Glutamatergic neuron (in vitro differentiated cells): ENCODE measurements at regions not wholly inside any gene's neighbourhood (a gene's known extent, or its start where the extent isn't known, plus 50 kb on each side); places are given as distances from the start of the nearest gene placed in this dataset.

Experiments
- DNase-seq: peaks from one replicate; pipeline ENCODE4 v3.0.0; 2022
- H3K27ac Mint-ChIP-seq: one replicate; pipeline ENCODE4 v1.8.0; 2020; ENCODE audit warnings: mild to moderate bottlenecking, mixed read lengths, inconsistent platforms; ENCODE audit not compliant: unreplicated experiment
- H3K27me3 Mint-ChIP-seq: one replicate; pipeline ENCODE4 v1.8.0; 2020; ENCODE audit warnings: mild to moderate bottlenecking, moderate library complexity, mixed read lengths, inconsistent platforms; ENCODE audit not compliant: unreplicated experiment
- H3K36me3 Mint-ChIP-seq: one replicate; pipeline ENCODE4 v1.8.0; 2020; ENCODE audit warnings: mild to moderate bottlenecking, mixed read lengths, inconsistent platforms; ENCODE audit not compliant: unreplicated experiment
- H3K4me1 Mint-ChIP-seq: one replicate; pipeline ENCODE4 v1.8.0; 2020; ENCODE audit warnings: mild to moderate bottlenecking, low read depth, mixed read lengths, inconsistent platforms; ENCODE audit not compliant: unreplicated experiment
- H3K4me3 Mint-ChIP-seq: one replicate; pipeline ENCODE4 v1.8.0; 2020; ENCODE audit warnings: mild to moderate bottlenecking, mixed read lengths, inconsistent platforms; ENCODE audit not compliant: unreplicated experiment
- H3K9me3 Mint-ChIP-seq: one replicate; pipeline ENCODE4 v1.8.0; 2020; ENCODE audit warnings: mild to moderate bottlenecking, moderate library complexity, mixed read lengths, inconsistent platforms; ENCODE audit not compliant: unreplicated experiment
- CTCF ChIP-seq: fragments of 200-600 bp; sonication (generic); IDR thresholded peaks from one replicate; pipeline ENCODE4 v1.5.0; 2021; ENCODE audit not compliant: partially characterized antibody, unreplicated experiment

GRCh38 chr5:27906931-27907601 is 868.7 kb upstream of the CDH9 start:
- Mint-ChIP-seq H3K4me1 (no peaks in the 10 kb centered on the region), H3K9me3 (no peaks in the 10 kb centered on the region), H3K27me3 (no peaks in the 10 kb centered on the region), H3K27ac (no peak overlapping the region), H3K4me3 (no peak overlapping the region), H3K36me3 (peaks cover 4% of the 10 kb centered on the region)
- no peak for TF ChIP-seq CTCF
- DNase-seq: no peak

GRCh38 chr5:27906481-27906880 is 868.1 kb upstream of the CDH9 start:
- no peak overlapping the region for H3K27ac Mint-ChIP-seq

DNA sequence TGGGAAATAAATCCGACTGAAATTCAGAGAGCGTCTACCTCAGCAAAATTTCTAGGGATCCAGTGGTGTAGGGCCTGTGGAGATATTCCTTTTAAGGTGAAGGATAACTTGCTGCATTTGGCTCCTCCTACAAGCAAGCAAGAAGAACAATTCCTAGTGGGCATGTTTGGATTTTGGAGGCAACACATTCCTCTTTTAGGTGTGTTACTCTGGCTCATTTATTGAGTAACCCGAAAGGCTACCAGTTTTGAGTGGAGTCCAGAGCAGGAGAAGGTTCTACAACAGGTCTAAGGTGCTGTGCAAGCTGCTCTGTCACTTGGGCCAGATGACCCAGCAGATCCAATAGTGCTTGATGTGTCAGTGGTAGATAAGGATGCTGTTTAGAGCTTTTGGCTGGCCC is 862.4 kb upstream of the CDH9 start:
- DNase-seq: no peak
- no peak for TF ChIP-seq CTCF
- H3K27me3 Mint-ChIP-seq: no peaks in the 10 kb centered on the region
- H3K27ac Mint-ChIP-seq: no peak overlapping the region
- peaks cover 4% of the 10 kb centered on the region for H3K36me3 Mint-ChIP-seq
- H3K9me3 Mint-ChIP-seq: no peaks in the 10 kb centered on the region
- H3K4me3 Mint-ChIP-seq: no peak overlapping the region
- H3K4me1 Mint-ChIP-seq: no peaks in the 10 kb centered on the region

More at GRCh38 chr5:27906481-27906880, 868.1 kb upstream of the CDH9 start:
- Mint-ChIP-seq H3K36me3 (peaks cover 4% of the 10 kb centered on the region), H3K4me1 (no peaks in the 10 kb centered on the region), H3K9me3 (no peaks in the 10 kb centered on the region), H3K27me3 (no peaks in the 10 kb centered on the region), H3K4me3 (no peak overlapping the region)
- no peak for DNase-seq
- TF ChIP-seq CTCF: no peak

DNA sequence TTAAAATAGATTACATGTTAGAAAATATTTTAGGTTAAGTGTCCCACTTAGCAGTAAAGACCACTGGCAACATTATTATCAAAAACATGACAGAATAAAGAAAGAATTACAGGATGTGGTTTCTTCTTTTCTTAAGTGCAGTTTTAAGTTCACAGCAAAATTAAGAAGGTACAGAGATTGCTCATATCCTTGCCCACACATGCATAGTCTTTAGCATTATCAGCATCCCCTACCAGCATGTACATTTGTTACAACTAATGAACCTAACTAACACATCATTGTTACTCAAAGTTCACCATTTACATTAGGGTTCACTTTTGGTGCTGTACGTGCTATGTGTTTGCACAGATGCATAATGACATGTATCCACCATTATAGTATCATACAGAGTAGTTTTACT is 837.7 kb upstream of the CDH9 start:
- H3K4me1 Mint-ChIP-seq: no peaks in the 10 kb centered on the region
- H3K27ac Mint-ChIP-seq: no peak overlapping the region
- no peaks in the 10 kb centered on the region for H3K36me3 Mint-ChIP-seq
- no peaks in the 10 kb centered on the region for H3K27me3 Mint-ChIP-seq
- H3K4me3 Mint-ChIP-seq: no peak overlapping the region
- no peaks in the 10 kb centered on the region for H3K9me3 Mint-ChIP-seq
- no peak for DNase-seq
- no peak for TF ChIP-seq CTCF

DNA sequence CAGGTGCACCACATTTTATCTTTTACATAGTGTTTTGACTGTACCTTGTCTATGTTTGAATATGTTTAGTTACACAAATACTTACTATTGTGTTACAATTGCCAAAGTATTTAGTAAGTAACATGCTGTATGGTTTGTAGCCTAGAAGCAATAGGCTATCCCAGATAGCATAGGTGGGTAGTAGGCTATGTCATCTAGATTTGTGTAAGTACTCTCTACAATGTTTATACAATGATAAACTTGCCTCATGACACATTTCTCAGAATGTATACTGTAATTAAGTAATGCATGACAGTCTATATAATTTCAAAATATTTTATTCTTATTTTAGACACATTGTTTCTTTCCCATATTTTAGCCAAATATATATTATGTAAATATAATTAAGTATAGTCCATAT is 836.8 kb upstream of the CDH9 start:
- Mint-ChIP-seq H3K4me3 (no peak overlapping the region), H3K27me3 (no peaks in the 10 kb centered on the region), H3K4me1 (no peaks in the 10 kb centered on the region), H3K27ac (no peak overlapping the region), H3K9me3 (no peaks in the 10 kb centered on the region), H3K36me3 (no peaks in the 10 kb centered on the region)
- no peak for DNase-seq
- TF ChIP-seq CTCF: no peak
